SK-N-SH treated with all-trans-retinoic acid at 6 μM for 48 hours (cell line): ENCODE measurements at regions not wholly inside any gene's neighbourhood (a gene's known extent, or its start where the extent isn't known, plus 50 kb on each side); places are given as distances from the start of the nearest gene placed in this dataset.

Experiments
- ARNTL ChIP-seq: fragments of 450-650 bp; formaldehyde crosslinking; IDR thresholded peaks from 2 replicates; pipeline ENCODE4 v1.5.0; 2020; ENCODE audit warnings: low read depth, mild to moderate bottlenecking, moderate library complexity, borderline replicate concordance
- BACH2 ChIP-seq: fragments of 250-450 bp; sonication (Bioruptor Pico); IDR thresholded peaks from 2 replicates; pipeline ENCODE4 v1.9.0; 2021; ENCODE audit warnings: mild to moderate bottlenecking, borderline replicate concordance
- CSDC2 ChIP-seq: fragments of 250-450 bp; sonication (Bioruptor Pico); IDR thresholded peaks from 2 replicates; pipeline ENCODE4 v1.5.0; 2020; ENCODE audit warnings: mild to moderate bottlenecking, moderate library complexity
- GLIS3 ChIP-seq: fragments of 250-450 bp; sonication (Bioruptor Pico); IDR thresholded peaks from 2 replicates; pipeline ENCODE4 v1.5.0; 2020; ENCODE audit warnings: mild to moderate bottlenecking, moderate library complexity
- OSR1 ChIP-seq: fragments of 250-450 bp; sonication (Bioruptor Pico); IDR thresholded peaks from 2 replicates; pipeline ENCODE4 v1.8.0; 2022; ENCODE audit warnings: moderate library complexity, mild to moderate bottlenecking, inconsistent platforms
- ZFP3 ChIP-seq: fragments of 250-450 bp; sonication (Bioruptor Pico); IDR thresholded peaks from 2 replicates; pipeline ENCODE4 v1.5.0; 2020; ENCODE audit warnings: mild to moderate bottlenecking, moderate library complexity
- ZNF565 ChIP-seq: fragments of 450-650 bp; formaldehyde crosslinking; conservative IDR thresholded peaks from 2 replicates; pipeline ENCODE4 v1.5.0; 2020; ENCODE audit warnings: low read depth, mild to moderate bottlenecking, moderate library complexity
- TF ChIP-seq, protein P1 (sequence below): fragments of 250-450 bp; sonication (Bioruptor Pico); IDR thresholded peaks from 2 replicates; pipeline ENCODE4 v1.5.1; 2020; ENCODE audit warnings: low read depth, mild to moderate bottlenecking, moderate library complexity

DNA sequence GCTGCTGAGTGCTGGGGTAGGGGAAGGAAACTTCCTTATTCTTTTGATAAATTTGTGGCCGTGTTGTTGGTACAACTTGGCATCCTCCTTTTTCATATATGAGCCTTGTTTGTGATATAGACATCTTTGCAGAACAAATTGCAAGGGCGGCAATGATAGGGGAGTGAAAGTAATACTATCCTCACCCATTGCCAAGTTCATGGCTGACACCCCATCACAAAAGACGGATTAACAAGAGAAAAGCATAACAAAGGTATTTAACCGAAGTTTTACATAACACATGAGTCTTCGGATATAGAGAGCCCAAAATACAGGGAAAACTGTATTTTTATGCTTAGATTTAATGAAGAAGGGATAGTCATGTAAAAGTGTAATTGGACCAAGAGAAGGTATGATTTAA is 86.3 kb upstream of the TMPRSS2 start:
- TF ChIP-seq GLIS3: no peak
- no peak for TF ChIP-seq OSR1 (CRISPR knock-in tag)
- no peak for TF ChIP-seq CSDC2 (CRISPR knock-in tag)
- TF ChIP-seq ZNF565 (CRISPR knock-in tag): no peak
- no peak for TF ChIP-seq ZFP3 (CRISPR knock-in tag)
- TF ChIP-seq, protein P1, sequence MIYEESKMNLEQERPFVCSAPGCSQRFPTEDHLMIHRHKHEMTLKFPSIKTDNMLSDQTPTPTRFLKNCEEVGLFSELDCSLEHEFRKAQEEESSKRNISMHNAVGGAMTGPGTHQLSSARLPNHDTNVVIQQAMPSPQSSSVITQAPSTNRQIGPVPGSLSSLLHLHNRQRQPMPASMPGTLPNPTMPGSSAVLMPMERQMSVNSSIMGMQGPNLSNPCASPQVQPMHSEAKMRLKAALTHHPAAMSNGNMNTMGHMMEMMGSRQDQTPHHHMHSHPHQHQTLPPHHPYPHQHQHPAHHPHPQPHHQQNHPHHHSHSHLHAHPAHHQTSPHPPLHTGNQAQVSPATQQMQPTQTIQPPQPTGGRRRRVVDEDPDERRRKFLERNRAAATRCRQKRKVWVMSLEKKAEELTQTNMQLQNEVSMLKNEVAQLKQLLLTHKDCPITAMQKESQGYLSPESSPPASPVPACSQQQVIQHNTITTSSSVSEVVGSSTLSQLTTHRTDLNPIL (CRISPR knock-in tag): no peak
- no peak for TF ChIP-seq BACH2 (CRISPR knock-in tag)
- TF ChIP-seq ARNTL (CRISPR knock-in tag): no peak
